ENCODE measurements at regions not wholly inside any gene's neighbourhood (a gene's known extent, or its start where the extent isn't known, plus 50 kb on each side); places are given as distances from the start of the nearest gene placed in this dataset.

- TF ChIP-seq, protein P1, sequence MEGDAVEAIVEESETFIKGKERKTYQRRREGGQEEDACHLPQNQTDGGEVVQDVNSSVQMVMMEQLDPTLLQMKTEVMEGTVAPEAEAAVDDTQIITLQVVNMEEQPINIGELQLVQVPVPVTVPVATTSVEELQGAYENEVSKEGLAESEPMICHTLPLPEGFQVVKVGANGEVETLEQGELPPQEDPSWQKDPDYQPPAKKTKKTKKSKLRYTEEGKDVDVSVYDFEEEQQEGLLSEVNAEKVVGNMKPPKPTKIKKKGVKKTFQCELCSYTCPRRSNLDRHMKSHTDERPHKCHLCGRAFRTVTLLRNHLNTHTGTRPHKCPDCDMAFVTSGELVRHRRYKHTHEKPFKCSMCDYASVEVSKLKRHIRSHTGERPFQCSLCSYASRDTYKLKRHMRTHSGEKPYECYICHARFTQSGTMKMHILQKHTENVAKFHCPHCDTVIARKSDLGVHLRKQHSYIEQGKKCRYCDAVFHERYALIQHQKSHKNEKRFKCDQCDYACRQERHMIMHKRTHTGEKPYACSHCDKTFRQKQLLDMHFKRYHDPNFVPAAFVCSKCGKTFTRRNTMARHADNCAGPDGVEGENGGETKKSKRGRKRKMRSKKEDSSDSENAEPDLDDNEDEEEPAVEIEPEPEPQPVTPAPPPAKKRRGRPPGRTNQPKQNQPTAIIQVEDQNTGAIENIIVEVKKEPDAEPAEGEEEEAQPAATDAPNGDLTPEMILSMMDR (IDR thresholded peaks at IDR 0.05 in 4 of 5, conservative IDR thresholded peaks at IDR 0.05 in 1 of 5) = no peak
- TF ChIP-seq POLR2A (IDR thresholded peaks at IDR 0.05) = no peak
These were observed 57.4 kb upstream of the TMPRSS15 start for GRCh38 chr21:18460979-18461378.

Data from gastrocnemius medialis (tissue), 4 donors.